DOHH2 (cell line): ENCODE measurements at regions not wholly inside any gene's neighbourhood (a gene's known extent, or its start where the extent isn't known, plus 50 kb on each side); places are given as distances from the start of the nearest gene placed in this dataset.

Experiments used
- CTCF ChIP-seq: fragments of 200-600 bp; sonication (generic); IDR thresholded peaks from one replicate; pipeline ENCODE4 v1.5.1; 2014; ENCODE audit warnings: antibody characterized with exemption, mild to moderate bottlenecking, low read depth, low read length; ENCODE audit not compliant: poor library complexity, severe bottlenecking
- EZH2phosphoT487 ChIP-seq: fragments of 200-600 bp; sonication (generic); IDR thresholded peaks from 2 replicates; pipeline ENCODE4 v1.6.1; 2017; ENCODE audit warnings: borderline replicate concordance, mild to moderate bottlenecking, antibody characterized with exemption, low read length, moderate library complexity, mixed read lengths

GRCh38 chr10:78316451-78316931 is 282.8 kb downstream of the RPS24 start:
- TF ChIP-seq CTCF (no peak), EZH2phosphoT487 (no peak)
